DOHH2 (cell line): ENCODE measurements at regions not wholly inside any gene's neighbourhood (a gene's known extent, or its start where the extent isn't known, plus 50 kb on each side); places are given as distances from the start of the nearest gene placed in this dataset.

Source experiments
- CTCF ChIP-seq: fragments of 200-600 bp; sonication (generic); IDR thresholded peaks from one replicate; pipeline ENCODE4 v1.5.1; 2014; ENCODE audit warnings: antibody characterized with exemption, mild to moderate bottlenecking, low read depth, low read length; ENCODE audit not compliant: poor library complexity, severe bottlenecking
- EZH2phosphoT487 ChIP-seq: fragments of 200-600 bp; sonication (generic); IDR thresholded peaks from 2 replicates; pipeline ENCODE4 v1.6.1; 2017; ENCODE audit warnings: borderline replicate concordance, mild to moderate bottlenecking, antibody characterized with exemption, low read length, moderate library complexity, mixed read lengths

GRCh38 chr4:84167093-84167492 is 332.0 kb downstream of the NKX6-1 start:
- TF ChIP-seq EZH2phosphoT487 (no peak), CTCF (no peak)
